ENCODE measurements at regions not wholly inside any gene's neighbourhood (a gene's known extent, or its start where the extent isn't known, plus 50 kb on each side); places are given as distances from the start of the nearest gene placed in this dataset.

DNA sequence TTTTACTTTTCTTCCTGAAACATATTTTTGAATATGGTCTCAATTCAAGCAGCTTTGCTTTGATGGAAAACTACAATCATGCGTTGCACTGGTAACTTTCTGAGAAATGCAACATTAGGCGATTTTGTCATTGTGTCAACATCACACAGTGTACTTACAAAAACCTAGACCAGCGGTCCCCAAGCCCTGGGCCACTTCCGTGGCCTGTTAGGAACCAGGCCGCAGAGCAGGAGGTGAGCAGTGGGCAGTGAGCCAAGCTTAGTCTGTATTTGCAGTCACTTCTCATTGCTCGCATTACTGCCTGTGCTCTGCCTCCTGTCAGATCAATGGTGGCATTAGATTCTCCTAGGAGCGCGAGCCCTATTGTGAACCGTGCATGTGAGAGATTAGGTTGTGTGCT is 163.7 kb upstream of the NOVA1 start:
- TF ChIP-seq, protein P1, sequence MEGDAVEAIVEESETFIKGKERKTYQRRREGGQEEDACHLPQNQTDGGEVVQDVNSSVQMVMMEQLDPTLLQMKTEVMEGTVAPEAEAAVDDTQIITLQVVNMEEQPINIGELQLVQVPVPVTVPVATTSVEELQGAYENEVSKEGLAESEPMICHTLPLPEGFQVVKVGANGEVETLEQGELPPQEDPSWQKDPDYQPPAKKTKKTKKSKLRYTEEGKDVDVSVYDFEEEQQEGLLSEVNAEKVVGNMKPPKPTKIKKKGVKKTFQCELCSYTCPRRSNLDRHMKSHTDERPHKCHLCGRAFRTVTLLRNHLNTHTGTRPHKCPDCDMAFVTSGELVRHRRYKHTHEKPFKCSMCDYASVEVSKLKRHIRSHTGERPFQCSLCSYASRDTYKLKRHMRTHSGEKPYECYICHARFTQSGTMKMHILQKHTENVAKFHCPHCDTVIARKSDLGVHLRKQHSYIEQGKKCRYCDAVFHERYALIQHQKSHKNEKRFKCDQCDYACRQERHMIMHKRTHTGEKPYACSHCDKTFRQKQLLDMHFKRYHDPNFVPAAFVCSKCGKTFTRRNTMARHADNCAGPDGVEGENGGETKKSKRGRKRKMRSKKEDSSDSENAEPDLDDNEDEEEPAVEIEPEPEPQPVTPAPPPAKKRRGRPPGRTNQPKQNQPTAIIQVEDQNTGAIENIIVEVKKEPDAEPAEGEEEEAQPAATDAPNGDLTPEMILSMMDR (IDR thresholded peaks at IDR 0.05; ENCODE audit: low read depth, low read length, poor library complexity, severe bottlenecking) = no peak
- no peak for TF ChIP-seq EZH2phosphoT487 (IDR thresholded peaks at IDR 0.05; ENCODE audit: borderline replicate concordance, low read length)

All from DOHH2 (cell line).